ENCODE measurements at regions not wholly inside any gene's neighbourhood (a gene's known extent, or its start where the extent isn't known, plus 50 kb on each side); places are given as distances from the start of the nearest gene placed in this dataset.

- no peak for DNase-seq (ENCODE audit: low spot score)
Measured at GRCh38 chr2:238786379-238786778, 61.5 kb upstream of the TWIST2 start.

- no peak for DNase-seq (ENCODE audit: low spot score)
Measured at GRCh38 chr2:238786792-238787490, 60.9 kb upstream of the TWIST2 start.

GRCh38 chr2:238787501-238787900 lies 60.4 kb upstream of the TWIST2 start:
- no peak for DNase-seq (ENCODE audit: low spot score)

- DNase-seq (ENCODE audit: low spot score): no peak
Measured at GRCh38 chr2:238789317-238789806, 58.5 kb upstream of the TWIST2 start.

- peak; percentile 81 for DNase-seq (ENCODE audit: low spot score)
Measured at GRCh38 chr2:238790126-238790832, 57.6 kb upstream of the TWIST2 start.

GRCh38 chr2:238790833-238791230 lies 57.1 kb upstream of the TWIST2 start:
- DNase-seq (ENCODE audit: low spot score): peak; percentile 63

- DNase-seq (ENCODE audit: low spot score): peak; percentile 74
Measured at GRCh38 chr2:238791354-238791753, 56.5 kb upstream of the TWIST2 start.

GRCh38 chr2:238793306-238793705 lies 54.6 kb upstream of the TWIST2 start:
- no peak for DNase-seq (ENCODE audit: low spot score)

GRCh38 chr2:238793801-238794449 lies 54.0 kb upstream of the TWIST2 start:
- no peak for DNase-seq (ENCODE audit: low spot score)

GRCh38 chr2:238796223-238796885 lies 51.5 kb upstream of the TWIST2 start:
- no peak for DNase-seq (ENCODE audit: low spot score)

- no peak for DNase-seq (ENCODE audit: low spot score)
Measured at GRCh38 chr2:238797537-238797936, 50.3 kb upstream of the TWIST2 start.

All from umbilical cord (tissue), 1 donor.